SK-N-SH (cell line): ENCODE measurements at regions not wholly inside any gene's neighbourhood (a gene's known extent, or its start where the extent isn't known, plus 50 kb on each side); places are given as distances from the start of the nearest gene placed in this dataset.

Experiments
- CTCF ChIA-PET: fragments of 300-600, 350-600 bp; formaldehyde crosslinking; extraction: SDS; loops from one replicate; lab custom pipeline; 2021; lab: Yijun Ruan, JAX
- POLR2A ChIA-PET: fragments of 350-600 bp; sonication (Branson Sonifier 250); formaldehyde crosslinking; extraction: SDS; loops from one replicate; lab custom pipeline; 2020; ENCODE audit warnings: antibody characterized with exemption, inconsistent platforms; lab: Yijun Ruan, JAX
- DNase-seq: peaks from one replicate; pipeline ENCODE4 v3.0.0; 2012
- H2AFZ ChIP-seq: fragments of 200-600 bp; sonication (generic); 2 replicates; pipeline ENCODE4 v1.8.1; 2016; ENCODE audit warnings: antibody characterized with exemption, mild to moderate bottlenecking, low read depth
- H3F3A ChIP-seq: fragments of 200-600 bp; sonication (generic); replicated peaks from 2 replicates; pipeline ENCODE3; 2016; ENCODE audit warnings: antibody characterized with exemption, mild to moderate bottlenecking; ENCODE audit not compliant: insufficient read depth
- H3K27ac ChIP-seq, 2 experiments: fragments of 200-500 bp in 1 of 2; fragments of 200-600 bp in 1 of 2; sonication (Bioruptor generic) in 1 of 2; sonication (generic), shearing (Covaris generic) in 1 of 2; 2 replicates each; pipeline versions ENCODE4 v1.5.1 to v1.6.1; 2014 to 2016; ENCODE audit warnings: low read depth in 2 of 2, inconsistent platforms in 1 of 2, low read length in 1 of 2, mild to moderate bottlenecking in 1 of 2, mixed read lengths in 1 of 2
- H3K27me3 ChIP-seq: fragments of 200-600 bp; sonication (generic), shearing (Covaris generic); 2 replicates; pipeline ENCODE4 v1.6.1; 2016; ENCODE audit warnings: mixed run types; ENCODE audit not compliant: insufficient read depth
- H3K36me3 ChIP-seq, 2 experiments: fragments of 200-500 bp in 1 of 2; fragments of 200-600 bp in 1 of 2; sonication (Bioruptor generic) in 1 of 2; sonication (generic) in 1 of 2; replicated peaks in 1 of 2; 2 replicates each; pipeline versions ENCODE3 to v1.5.1; 2014 to 2016; ENCODE audit warnings: low read length in 1 of 2, mild to moderate bottlenecking in 1 of 2; ENCODE audit not compliant: insufficient read depth in 2 of 2, control insufficient read depth in 1 of 2
- H3K4me1 ChIP-seq, 2 experiments: fragments of 200-500 bp in 1 of 2; fragments of 200-600 bp in 1 of 2; sonication (Bioruptor generic) in 1 of 2; sonication (generic), shearing (Covaris generic) in 1 of 2; 2 replicates each; pipeline versions ENCODE4 v1.5.1 to v1.6.1; 2014 to 2016; ENCODE audit warnings: low read depth in 1 of 2, low read length in 1 of 2, mixed run types in 1 of 2; ENCODE audit not compliant: insufficient read depth in 2 of 2, control insufficient read depth in 1 of 2
- H3K4me2 ChIP-seq: fragments of 200-600 bp; sonication (generic), shearing (Covaris generic); 2 replicates; pipeline ENCODE4 v1.6.1; 2017; ENCODE audit warnings: mixed run types
- H3K4me3 ChIP-seq, 2 experiments: fragments of 200-500 bp in 1 of 2; fragments of 200-600 bp in 1 of 2; sonication (Bioruptor generic) in 1 of 2; sonication (generic), shearing (Covaris generic) in 1 of 2; 2 replicates each; pipeline versions ENCODE4 v1.5.1 to v1.8.1; 2014 to 2016; ENCODE audit warnings: low read depth in 2 of 2, inconsistent platforms in 1 of 2, low read length in 1 of 2, mild to moderate bottlenecking in 1 of 2, mixed read lengths in 1 of 2, moderate library complexity in 1 of 2
- H3K79me2 ChIP-seq: fragments of 200-600 bp; sonication (generic); 2 replicates; pipeline ENCODE4 v1.8.1; 2017; ENCODE audit warnings: mild to moderate bottlenecking; ENCODE audit not compliant: insufficient read depth
- H3K9ac ChIP-seq: fragments of 200-600 bp; sonication (generic); 2 replicates; pipeline ENCODE4 v1.6.1; 2017; ENCODE audit warnings: mixed run types
- H3K9me2 ChIP-seq: fragments of 200-600 bp; sonication (generic); 2 replicates; pipeline ENCODE4 v1.6.1; 2017; ENCODE audit warnings: mixed run types
- H3K9me3 ChIP-seq: fragments of 200-600 bp; sonication (generic); 2 replicates; pipeline ENCODE4 v1.6.1; 2017; ENCODE audit warnings: mixed run types, mild to moderate bottlenecking, moderate library complexity
- H4K20me1 ChIP-seq: fragments of 200-600 bp; sonication (generic); 2 replicates; pipeline ENCODE4 v1.6.1; 2017; ENCODE audit warnings: mild to moderate bottlenecking, mixed run types; ENCODE audit not compliant: insufficient read depth
- EZH2phosphoT487 ChIP-seq: fragments of 200-600 bp; sonication (generic); IDR thresholded peaks from 2 replicates; pipeline ENCODE4 v1.6.1; 2017; ENCODE audit warnings: low read depth, mixed run types, mild to moderate bottlenecking, antibody characterized with exemption, moderate library complexity, borderline replicate concordance
- FOXM1 ChIP-seq: IDR thresholded peaks from 2 replicates; pipeline ENCODE4 v1.4.0; 2012; ENCODE audit warnings: low read depth, mild to moderate bottlenecking
- IRF3 ChIP-seq: fragments of 150-350 bp; IDR thresholded peaks from 2 replicates; pipeline ENCODE4 v1.6.1; 2016; ENCODE audit warnings: mild to moderate bottlenecking, low read depth, low read length
- JUND ChIP-seq: IDR thresholded peaks from 2 replicates; pipeline ENCODE4 v1.4.0; 2012
- MEF2A ChIP-seq: IDR thresholded peaks from 2 replicates; pipeline ENCODE4 v1.4.0; 2012; ENCODE audit warnings: low read depth, borderline replicate concordance
- MXI1 ChIP-seq: IDR thresholded peaks from 2 replicates; pipeline ENCODE4 v1.6.1; 2012; ENCODE audit warnings: mild to moderate bottlenecking, low read depth, low read length, improper control_type of control experiment
- NRF1 ChIP-seq: IDR thresholded peaks from 2 replicates; pipeline ENCODE4 v1.6.1; 2012; ENCODE audit warnings: low read depth, mild to moderate bottlenecking, low read length
- POLR2AphosphoS5 ChIP-seq: IDR thresholded peaks from 2 replicates; pipeline ENCODE4 v1.6.1; 2012; ENCODE audit warnings: low read depth, low read length
- REST ChIP-seq: IDR thresholded peaks from 2 replicates; pipeline ENCODE4 v1.6.1; 2012; ENCODE audit warnings: mild to moderate bottlenecking, low read depth, low read length, moderate library complexity
- RFX5 ChIP-seq: IDR thresholded peaks from 2 replicates; pipeline ENCODE4 v1.6.1; 2012; ENCODE audit warnings: mild to moderate bottlenecking, improper control_type of control experiment, low read length
- RXRA ChIP-seq: IDR thresholded peaks from 2 replicates; pipeline ENCODE4 v1.4.0; 2012; ENCODE audit warnings: low read depth, mild to moderate bottlenecking, borderline replicate concordance
- SIN3A ChIP-seq: IDR thresholded peaks from 2 replicates; pipeline ENCODE4 v1.6.1; 2012; ENCODE audit warnings: low read depth, mild to moderate bottlenecking, low read length, moderate library complexity, borderline replicate concordance
- TEAD4 ChIP-seq: IDR thresholded peaks from 2 replicates; pipeline ENCODE4 v1.4.0; 2012; ENCODE audit warnings: mild to moderate bottlenecking, borderline replicate concordance; ENCODE audit not compliant: insufficient read depth
- ZBTB33 ChIP-seq: IDR thresholded peaks from 2 replicates; pipeline ENCODE4 v1.4.0; 2012; ENCODE audit warnings: low read depth, borderline replicate concordance
- WGBS: methylation state at CpG from one replicate; pipeline ENCODE4 v1.1.6; 2017; ENCODE audit warnings: low lambda C conversion rate; 5-methylcytosine and 5-hydroxymethylcytosine counted together
- TF ChIP-seq, protein P1 (sequence below): IDR thresholded peaks from 2 replicates; pipeline ENCODE4; 2012
- TF ChIP-seq, protein P2 (sequence below): fragments of 150-350 bp; IDR thresholded peaks from 2 replicates; pipeline ENCODE4 v1.6.1; 2017; ENCODE audit warnings: antibody characterized with exemption, low read length, low read depth, borderline replicate concordance

- Histone ChIP-seq H3K4me1 (no peaks in the 10 kb centered on the region), H3K27me3 (no peaks in the 10 kb centered on the region), H3K9me2 (no peaks in the 10 kb centered on the region), H3K4me3 (no peak overlapping the region), H2AFZ (no peak overlapping the region), H3K4me2 (no peak overlapping the region), H3K36me3 (no peaks in the 10 kb centered on the region), H3F3A (no peaks in the 10 kb centered on the region), H4K20me1 (no peaks in the 10 kb centered on the region), H3K9ac (no peak overlapping the region), H3K9me3 (no peaks in the 10 kb centered on the region), H3K27ac (no peak overlapping the region), H3K79me2 (no peaks in the 10 kb centered on the region)
- POLR2A ChIA-PET, result no interaction called here
- TF ChIP-seq POLR2AphosphoS5, result no peak
- no peak for TF ChIP-seq REST
- TF ChIP-seq RXRA, result no peak
- no peak for TF ChIP-seq IRF3
- CTCF ChIA-PET, result no interaction called here
- DNase-seq, result no peak
Measured at GRCh38 chr6:19994909-19995308, 157.7 kb downstream of the ID4 start.

- CTCF ChIA-PET, result no interaction called here
- POLR2A ChIA-PET, result no interaction called here
- H3K4me2 ChIP-seq, result no peak overlapping the region
- H3K4me3 ChIP-seq, result no peak overlapping the region
- no peaks in the 10 kb centered on the region for H3K9me2 ChIP-seq
- 2% methylated on average over 12 of the region's 12 CpGs for WGBS
- H3K9me3 ChIP-seq, result no peaks in the 10 kb centered on the region
- no peaks in the 10 kb centered on the region for H3K79me2 ChIP-seq
- no peak overlapping the region for H3K27ac ChIP-seq
- no peaks in the 10 kb centered on the region for H3F3A ChIP-seq
- H4K20me1 ChIP-seq, result no peaks in the 10 kb centered on the region
- H3K27me3 ChIP-seq, result no peaks in the 10 kb centered on the region
- no peak for DNase-seq
- H2AFZ ChIP-seq, result no peak overlapping the region
- no peaks in the 10 kb centered on the region for H3K36me3 ChIP-seq
- no peaks in the 10 kb centered on the region for H3K4me1 ChIP-seq
- H3K9ac ChIP-seq, result no peak overlapping the region
- TF ChIP-seq, protein P1, sequence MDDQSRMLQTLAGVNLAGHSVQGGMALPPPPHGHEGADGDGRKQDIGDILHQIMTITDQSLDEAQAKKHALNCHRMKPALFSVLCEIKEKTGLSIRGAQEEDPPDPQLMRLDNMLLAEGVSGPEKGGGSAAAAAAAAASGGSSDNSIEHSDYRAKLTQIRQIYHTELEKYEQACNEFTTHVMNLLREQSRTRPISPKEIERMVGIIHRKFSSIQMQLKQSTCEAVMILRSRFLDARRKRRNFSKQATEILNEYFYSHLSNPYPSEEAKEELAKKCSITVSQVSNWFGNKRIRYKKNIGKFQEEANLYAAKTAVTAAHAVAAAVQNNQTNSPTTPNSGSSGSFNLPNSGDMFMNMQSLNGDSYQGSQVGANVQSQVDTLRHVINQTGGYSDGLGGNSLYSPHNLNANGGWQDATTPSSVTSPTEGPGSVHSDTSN, result no peak
- no peak for TF ChIP-seq JUND
- no peak for TF ChIP-seq ZBTB33
- TF ChIP-seq, protein P2, sequence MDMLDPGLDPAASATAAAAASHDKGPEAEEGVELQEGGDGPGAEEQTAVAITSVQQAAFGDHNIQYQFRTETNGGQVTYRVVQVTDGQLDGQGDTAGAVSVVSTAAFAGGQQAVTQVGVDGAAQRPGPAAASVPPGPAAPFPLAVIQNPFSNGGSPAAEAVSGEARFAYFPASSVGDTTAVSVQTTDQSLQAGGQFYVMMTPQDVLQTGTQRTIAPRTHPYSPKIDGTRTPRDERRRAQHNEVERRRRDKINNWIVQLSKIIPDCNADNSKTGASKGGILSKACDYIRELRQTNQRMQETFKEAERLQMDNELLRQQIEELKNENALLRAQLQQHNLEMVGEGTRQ, result no peak
- no peak for TF ChIP-seq IRF3
- no peak for TF ChIP-seq NRF1
- no peak for TF ChIP-seq TEAD4
- TF ChIP-seq FOXM1, result no peak
- TF ChIP-seq MXI1, result no peak
- TF ChIP-seq EZH2phosphoT487, result no peak
- no peak for TF ChIP-seq RXRA
- no peak for TF ChIP-seq RFX5
- TF ChIP-seq MEF2A, result no peak
- no peak for TF ChIP-seq SIN3A
- TF ChIP-seq POLR2AphosphoS5, result no peak
Measured at GRCh38 chr6:19995575-19996257, 158.5 kb downstream of the ID4 start.
